CD8-positive, alpha-beta memory T cell (primary cell): ENCODE measurements at regions not wholly inside any gene's neighbourhood (a gene's known extent, or its start where the extent isn't known, plus 50 kb on each side); places are given as distances from the start of the nearest gene placed in this dataset.

ENCODE experiments used
- CTCF ChIA-PET: fragments of 350-600 bp; sonication (Branson Sonifier 250); formaldehyde crosslinking; loops from one replicate; lab custom pipeline; 2021; ENCODE audit warnings: antibody characterized with exemption; lab: Charles Lee
- POLR2A ChIA-PET: fragments of 350-600 bp; sonication (Branson Sonifier 250); formaldehyde crosslinking; loops from one replicate; lab custom pipeline; 2021; ENCODE audit warnings: antibody characterized with exemption; lab: Charles Lee
- DNase-seq, 5 donors: peaks; one replicate each; pipeline versions ENCODE4 v3.0.0 to v3.0.0-alpha.2; 2020 to 2022; ENCODE audit warnings: mixed read lengths in 1 of 5
- H3K27ac ChIP-seq: one replicate; pipeline ENCODE4 v1.7.0; 2013; ENCODE audit warnings: low read depth, mild to moderate bottlenecking, low read length, moderate library complexity
- H3K27me3 ChIP-seq: 2 replicates; pipeline ENCODE4 v1.7.0; 2013; ENCODE audit warnings: low read length, mild to moderate bottlenecking; ENCODE audit not compliant: insufficient read depth, poor library complexity, severe bottlenecking
- H3K36me3 ChIP-seq: 2 replicates; pipeline ENCODE4 v1.7.0; 2013; ENCODE audit warnings: mild to moderate bottlenecking, low read length, moderate library complexity; ENCODE audit not compliant: insufficient read depth
- H3K4me1 ChIP-seq: 2 replicates; pipeline ENCODE4 v1.7.0; 2013; ENCODE audit warnings: mild to moderate bottlenecking, low read length, moderate library complexity; ENCODE audit not compliant: insufficient read depth
- H3K4me3 ChIP-seq: 2 replicates; pipeline ENCODE4 v1.7.0; 2013; ENCODE audit warnings: mild to moderate bottlenecking, low read length
- H3K9me3 ChIP-seq: 2 replicates; pipeline ENCODE4 v1.7.0; 2013; ENCODE audit warnings: mild to moderate bottlenecking, low read length
- H3K27ac Mint-ChIP-seq, 8 donors: one replicate each; pipeline ENCODE4 v1.8.0; 2020 to 2021; ENCODE audit warnings: mixed read lengths in 8 of 8, mild to moderate bottlenecking in 6 of 8, inconsistent platforms in 3 of 8, moderate library complexity in 3 of 8
- H3K27me3 Mint-ChIP-seq, 2 donors: one replicate each; pipeline ENCODE4 v1.8.0; 2020 to 2021; ENCODE audit warnings: mixed read lengths in 2 of 2, mild to moderate bottlenecking in 1 of 2, moderate library complexity in 1 of 2
- H3K36me3 Mint-ChIP-seq, 3 donors: one replicate each; pipeline ENCODE4 v1.8.0; 2020 to 2021; ENCODE audit warnings: mixed read lengths in 3 of 3, inconsistent platforms in 1 of 3, mild to moderate bottlenecking in 1 of 3
- H3K4me1 Mint-ChIP-seq, 3 donors: one replicate each; pipeline ENCODE4 v1.8.0; 2020 to 2021; ENCODE audit warnings: mixed read lengths in 3 of 3, inconsistent platforms in 1 of 3, mild to moderate bottlenecking in 1 of 3
- H3K4me3 Mint-ChIP-seq, 7 donors: one replicate each; pipeline ENCODE4 v1.8.0; 2020 to 2021; ENCODE audit warnings: mixed read lengths in 7 of 7, mild to moderate bottlenecking in 6 of 7, moderate library complexity in 4 of 7, inconsistent platforms in 2 of 7
- H3K9me3 Mint-ChIP-seq, 5 donors: one replicate each; pipeline ENCODE4 v1.8.0; 2020 to 2022; ENCODE audit warnings: mixed read lengths in 5 of 5, mild to moderate bottlenecking in 3 of 5, moderate library complexity in 2 of 5, inconsistent platforms in 1 of 5

GRCh38 chr5:125384071-125384470 is 637.6 kb upstream of the ZNF608 start:
- no peak overlapping the region for H3K4me3 Mint-ChIP-seq
- H3K9me3 ChIP-seq = no peaks in the 10 kb centered on the region
- no peak overlapping the region for H3K27ac ChIP-seq
- H3K27me3 Mint-ChIP-seq = no peaks in the 10 kb centered on the region
- no peak overlapping the region for H3K27ac Mint-ChIP-seq
- CTCF ChIA-PET = no interaction called here
- DNase-seq = no peak
- peaks cover 2 to 21% (median 3%) of the 10 kb centered on the region in 5 donors for H3K9me3 Mint-ChIP-seq
- H3K4me1 Mint-ChIP-seq = no peaks in the 10 kb centered on the region
- H3K36me3 ChIP-seq = no peaks in the 10 kb centered on the region
- no peaks in the 10 kb centered on the region for H3K4me1 ChIP-seq
- no peaks in the 10 kb centered on the region for H3K27me3 ChIP-seq
- POLR2A ChIA-PET = no interaction called here
- no peaks in the 10 kb centered on the region for H3K36me3 Mint-ChIP-seq
- no peak overlapping the region for H3K4me3 ChIP-seq

- no peak for DNase-seq
- Histone ChIP-seq H3K4me3 (no peak overlapping the region), H3K4me1 (no peaks in the 10 kb centered on the region), H3K36me3 (no peaks in the 10 kb centered on the region), H3K27ac (no peak overlapping the region), H3K9me3 (no peaks in the 10 kb centered on the region), H3K27me3 (no peaks in the 10 kb centered on the region)
- POLR2A ChIA-PET = no interaction called here
- Mint-ChIP-seq H3K4me3 (no peak overlapping the region), H3K27ac (no peak overlapping the region), H3K9me3 (peaks cover 5 to 16% (median 6%) of the 10 kb centered on the region in 5 donors), H3K27me3 (no peaks in the 10 kb centered on the region), H3K4me1 (no peaks in the 10 kb centered on the region), H3K36me3 (no peaks in the 10 kb centered on the region)
- CTCF ChIA-PET = no interaction called here
Measured at GRCh38 chr5:125390326-125390725, 643.9 kb upstream of the ZNF608 start.

- ChIA-PET CTCF (no interaction called here), POLR2A (no interaction called here)
- Mint-ChIP-seq H3K27me3 (no peaks in the 10 kb centered on the region), H3K4me1 (no peaks in the 10 kb centered on the region), H3K4me3 (no peak overlapping the region), H3K36me3 (no peaks in the 10 kb centered on the region), H3K9me3 (peaks cover 7 to 24% (median 10%) of the 10 kb centered on the region in 5 donors), H3K27ac (no peak overlapping the region)
- H3K27ac ChIP-seq = no peak overlapping the region
- H3K36me3 ChIP-seq = no peaks in the 10 kb centered on the region
- no peaks in the 10 kb centered on the region for H3K9me3 ChIP-seq
- H3K4me3 ChIP-seq = no peak overlapping the region
- H3K4me1 ChIP-seq = no peaks in the 10 kb centered on the region
- no peak for DNase-seq
- H3K27me3 ChIP-seq = no peaks in the 10 kb centered on the region
Measured at GRCh38 chr5:125393221-125393815, 646.9 kb upstream of the ZNF608 start.

- H3K9me3 ChIP-seq = no peaks in the 10 kb centered on the region
- H3K27ac Mint-ChIP-seq = no peak overlapping the region
- H3K36me3 ChIP-seq = no peaks in the 10 kb centered on the region
- no peaks in the 10 kb centered on the region for H3K4me1 Mint-ChIP-seq
- no peak for DNase-seq
- POLR2A ChIA-PET = no interaction called here
- H3K27me3 Mint-ChIP-seq = no peaks in the 10 kb centered on the region
- CTCF ChIA-PET = no interaction called here
- no peaks in the 10 kb centered on the region for H3K4me1 ChIP-seq
- no peak overlapping the region for H3K27ac ChIP-seq
- no peaks in the 10 kb centered on the region for H3K27me3 ChIP-seq
- no peak overlapping the region for H3K4me3 ChIP-seq
- H3K4me3 Mint-ChIP-seq = no peak overlapping the region
- no peaks in the 10 kb centered on the region for H3K36me3 Mint-ChIP-seq
- peaks cover 7 to 27% (median 11%) of the 10 kb centered on the region in 5 donors for H3K9me3 Mint-ChIP-seq
Measured at GRCh38 chr5:125394661-125395280, 648.3 kb upstream of the ZNF608 start.

- Histone ChIP-seq H3K4me1 (no peaks in the 10 kb centered on the region), H3K27ac (no peak overlapping the region), H3K9me3 (no peaks in the 10 kb centered on the region), H3K4me3 (no peak overlapping the region), H3K27me3 (no peaks in the 10 kb centered on the region), H3K36me3 (no peaks in the 10 kb centered on the region)
- ChIA-PET POLR2A (no interaction called here), CTCF (no interaction called here)
- no peak for DNase-seq
- Mint-ChIP-seq H3K27me3 (no peaks in the 10 kb centered on the region), H3K4me3 (no peak overlapping the region), H3K9me3 (peaks cover 7 to 27% (median 12%) of the 10 kb centered on the region in 5 donors), H3K4me1 (no peaks in the 10 kb centered on the region), H3K36me3 (no peaks in the 10 kb centered on the region), H3K27ac (no peak overlapping the region)
Measured at GRCh38 chr5:125396462-125396861, 650.0 kb upstream of the ZNF608 start.

GRCh38 chr5:125398466-125398865 is 652.0 kb upstream of the ZNF608 start:
- no peak overlapping the region for H3K27ac ChIP-seq
- DNase-seq = no peak
- Mint-ChIP-seq H3K4me3 (no peak overlapping the region), H3K27me3 (no peaks in the 10 kb centered on the region), H3K36me3 (no peaks in the 10 kb centered on the region), H3K9me3 (peaks cover 6 to 31% (median 12%) of the 10 kb centered on the region in 5 donors), H3K4me1 (no peaks in the 10 kb centered on the region), H3K27ac (no peak overlapping the region)
- H3K27me3 ChIP-seq = no peaks in the 10 kb centered on the region
- H3K4me3 ChIP-seq = no peak overlapping the region
- ChIA-PET POLR2A (no interaction called here), CTCF (no interaction called here)
- no peaks in the 10 kb centered on the region for H3K9me3 ChIP-seq
- H3K4me1 ChIP-seq = no peaks in the 10 kb centered on the region
- no peaks in the 10 kb centered on the region for H3K36me3 ChIP-seq

GRCh38 chr5:125399885-125400284 is 653.4 kb upstream of the ZNF608 start:
- H3K4me1 Mint-ChIP-seq = no peaks in the 10 kb centered on the region
- Histone ChIP-seq H3K9me3 (no peaks in the 10 kb centered on the region), H3K36me3 (no peaks in the 10 kb centered on the region), H3K4me1 (no peaks in the 10 kb centered on the region), H3K4me3 (no peak overlapping the region), H3K27me3 (no peaks in the 10 kb centered on the region), H3K27ac (no peak overlapping the region)
- H3K27me3 Mint-ChIP-seq = no peaks in the 10 kb centered on the region
- CTCF ChIA-PET = no interaction called here
- H3K9me3 Mint-ChIP-seq = peaks cover 1 to 30% (median 7%) of the 10 kb centered on the region in 5 donors
- H3K4me3 Mint-ChIP-seq = no peak overlapping the region
- H3K36me3 Mint-ChIP-seq = no peaks in the 10 kb centered on the region
- POLR2A ChIA-PET = no interaction called here
- H3K27ac Mint-ChIP-seq = no peak overlapping the region
- DNase-seq = no peak

GRCh38 chr5:125401724-125402622 is 655.5 kb upstream of the ZNF608 start:
- no peak for DNase-seq
- no peaks in the 10 kb centered on the region for H3K9me3 ChIP-seq
- ChIA-PET POLR2A (no interaction called here), CTCF (no interaction called here)
- Mint-ChIP-seq H3K27ac (no peak overlapping the region), H3K36me3 (no peaks in the 10 kb centered on the region), H3K4me3 (no peak overlapping the region), H3K9me3 (peaks cover 0 to 29% (median 4%) of the 10 kb centered on the region in 5 donors), H3K27me3 (no peaks in the 10 kb centered on the region), H3K4me1 (no peaks in the 10 kb centered on the region)
- no peaks in the 10 kb centered on the region for H3K36me3 ChIP-seq
- no peaks in the 10 kb centered on the region for H3K27me3 ChIP-seq
- H3K27ac ChIP-seq = no peak overlapping the region
- no peaks in the 10 kb centered on the region for H3K4me1 ChIP-seq
- H3K4me3 ChIP-seq = no peak overlapping the region
